RWPE2 (cell line): ENCODE measurements at regions not wholly inside any gene's neighbourhood (a gene's known extent, or its start where the extent isn't known, plus 50 kb on each side); places are given as distances from the start of the nearest gene placed in this dataset.
A peak's percentile ranks its signal among the peaks of the same experiment; 100 is the strongest.

Experiments
- ATAC-seq: fragments of 200-7000 bp; cut with Tn5 transposase; 3 replicates; pipeline ENCODE4 v1.9.1; 2021; ENCODE audit warnings: low read depth
- DNase-seq: peaks from one replicate; pipeline ENCODE4 v3.0.0-alpha.2; 2020; ENCODE audit warnings: low spot score
- H3K27ac ChIP-seq: fragments of 450-650 bp; 2 replicates; pipeline ENCODE4 v1.5.1; 2017; ENCODE audit warnings: mild to moderate bottlenecking; ENCODE audit not compliant: poor library complexity, severe bottlenecking
- H3K27me3 ChIP-seq: fragments of 250-450 bp; sonication (Bioruptor Pico); 2 replicates; pipeline ENCODE4 v1.5.1; 2021; ENCODE audit warnings: mild to moderate bottlenecking, moderate library complexity; ENCODE audit not compliant: insufficient read depth, poor library complexity, severe bottlenecking
- H3K36me3 ChIP-seq: fragments of 250-450 bp; sonication (Bioruptor Pico); 2 replicates; pipeline ENCODE4 v1.5.1; 2020; ENCODE audit warnings: low read depth, mild to moderate bottlenecking, moderate library complexity
- H3K4me1 ChIP-seq: fragments of 250-450 bp; sonication (Bioruptor Pico); 2 replicates; pipeline ENCODE4 v1.5.1; 2021; ENCODE audit warnings: mild to moderate bottlenecking, moderate library complexity; ENCODE audit not compliant: insufficient read depth, poor library complexity, severe bottlenecking
- H3K4me3 ChIP-seq: fragments of 250-450 bp; sonication (Bioruptor Pico); 2 replicates; pipeline ENCODE4 v1.5.1; 2021; ENCODE audit warnings: mild to moderate bottlenecking, moderate library complexity; ENCODE audit not compliant: severe bottlenecking
- H3K9me3 ChIP-seq: fragments of 250-450 bp; sonication (Bioruptor Pico); 2 replicates; pipeline ENCODE4 v1.5.1; 2021; ENCODE audit warnings: mild to moderate bottlenecking, moderate library complexity; ENCODE audit not compliant: severe bottlenecking
- CTCF ChIP-seq: fragments of 450-650 bp; IDR thresholded peaks from one replicate; pipeline ENCODE4 v1.5.1; 2017; ENCODE audit warnings: mild to moderate bottlenecking, moderate library complexity; ENCODE audit not compliant: poor library complexity, severe bottlenecking

GRCh38 chr17:68658999-68659780, 58.0 kb upstream of the FAM20A start:
- Histone ChIP-seq H3K4me1 (no peaks in the 10 kb centered on the region), H3K27me3 (no peaks in the 10 kb centered on the region), H3K36me3 (no peaks in the 10 kb centered on the region), H3K9me3 (no peaks in the 10 kb centered on the region), H3K4me3 (no peak overlapping the region), H3K27ac (no peak overlapping the region)
- ATAC-seq (peak; percentile 12; the same call in 1 of the 3 replicates), DNase-seq (no peak)
- TF ChIP-seq CTCF = no peak

GRCh38 chr17:68657576-68657975, 56.4 kb upstream of the FAM20A start:
- no peaks in the 10 kb centered on the region for H3K27me3 ChIP-seq
- no peak overlapping the region for H3K4me3 ChIP-seq
- no peaks in the 10 kb centered on the region for H3K36me3 ChIP-seq
- H3K4me1 ChIP-seq = no peaks in the 10 kb centered on the region
- TF ChIP-seq CTCF = no peak
- DNase-seq (no peak), ATAC-seq (no peak)
- H3K27ac ChIP-seq = no peak overlapping the region
- H3K9me3 ChIP-seq = no peaks in the 10 kb centered on the region

GRCh38 chr17:68657166-68657565, 56.0 kb upstream of the FAM20A start:
- H3K4me1 ChIP-seq = no peaks in the 10 kb centered on the region
- ATAC-seq (no peak), DNase-seq (no peak)
- H3K9me3 ChIP-seq = no peaks in the 10 kb centered on the region
- no peak overlapping the region for H3K27ac ChIP-seq
- no peak for TF ChIP-seq CTCF
- H3K4me3 ChIP-seq = no peak overlapping the region
- no peaks in the 10 kb centered on the region for H3K36me3 ChIP-seq
- no peaks in the 10 kb centered on the region for H3K27me3 ChIP-seq

- H3K27me3 ChIP-seq = no peaks in the 10 kb centered on the region
- H3K36me3 ChIP-seq = no peaks in the 10 kb centered on the region
- H3K27ac ChIP-seq = no peak overlapping the region
- H3K9me3 ChIP-seq = no peaks in the 10 kb centered on the region
- no peak overlapping the region for H3K4me3 ChIP-seq
- ATAC-seq (no peak), DNase-seq (no peak)
- H3K4me1 ChIP-seq = no peaks in the 10 kb centered on the region
- no peak for TF ChIP-seq CTCF
Measured at GRCh38 chr17:68656666-68657065, 55.5 kb upstream of the FAM20A start.
